ENCODE measurements at regions not wholly inside any gene's neighbourhood (a gene's known extent, or its start where the extent isn't known, plus 50 kb on each side); places are given as distances from the start of the nearest gene placed in this dataset.

DNA sequence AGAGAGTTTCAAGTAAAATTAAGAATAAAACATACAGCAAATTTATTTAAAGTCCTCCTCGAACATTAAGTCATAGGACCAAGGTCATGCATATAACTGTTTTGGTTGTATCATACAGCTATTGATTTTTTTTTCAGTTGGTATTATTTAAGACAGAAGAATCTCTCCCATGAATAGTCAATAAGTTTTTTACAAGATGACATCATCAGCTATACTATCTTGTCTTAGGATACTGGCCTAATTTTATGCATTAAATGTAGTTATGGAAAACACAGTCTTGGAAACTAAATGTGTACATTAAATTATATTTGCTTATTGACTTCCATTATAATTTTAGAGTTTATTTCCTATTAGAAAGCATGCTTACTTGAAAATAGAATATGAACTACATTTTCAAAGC is 755.9 kb downstream of the PCDH19 start:
- DNase-seq (ENCODE audit: low spot score in 2 of 2, unreplicated experiment in 2 of 2): no peak
- H3K4me1 Mint-ChIP-seq: peaks cover 4% of the 10 kb centered on the region
- H3K4me3 Mint-ChIP-seq: no peak overlapping the region
- no peak for TF ChIP-seq CTCF (IDR thresholded peaks at IDR 0.05; ENCODE audit: unreplicated experiment)
- no peaks in the 10 kb centered on the region for H3K27me3 Mint-ChIP-seq (ENCODE audit: low read depth)
- no peaks in the 10 kb centered on the region for H3K36me3 Mint-ChIP-seq
- no peaks in the 10 kb centered on the region for H3K9me3 Mint-ChIP-seq
- no peak overlapping the region for H3K27ac Mint-ChIP-seq

GRCh38 chrX:99653352-99653751 is 756.7 kb downstream of the PCDH19 start:
- H3K4me1 Mint-ChIP-seq: peaks cover 4% of the 10 kb centered on the region
- H3K9me3 Mint-ChIP-seq: no peaks in the 10 kb centered on the region
- no peak overlapping the region for H3K27ac Mint-ChIP-seq
- DNase-seq (ENCODE audit: low spot score in 2 of 2, unreplicated experiment in 2 of 2): no peak
- H3K4me3 Mint-ChIP-seq: no peak overlapping the region
- no peak for TF ChIP-seq CTCF (IDR thresholded peaks at IDR 0.05; ENCODE audit: unreplicated experiment)
- H3K36me3 Mint-ChIP-seq: no peaks in the 10 kb centered on the region
- H3K27me3 Mint-ChIP-seq (ENCODE audit: low read depth): no peaks in the 10 kb centered on the region

GRCh38 chrX:99613041-99613440 is 797.0 kb downstream of the PCDH19 start:
- H3K27me3 Mint-ChIP-seq (ENCODE audit: low read depth): no peaks in the 10 kb centered on the region
- TF ChIP-seq CTCF (IDR thresholded peaks at IDR 0.05; ENCODE audit: unreplicated experiment): no peak

GRCh38 chrX:99603091-99603814 is 806.8 kb downstream of the PCDH19 start:
- TF ChIP-seq CTCF (IDR thresholded peaks at IDR 0.05; ENCODE audit: unreplicated experiment): no peak
- H3K27ac Mint-ChIP-seq: no peak overlapping the region
- no peaks in the 10 kb centered on the region for H3K27me3 Mint-ChIP-seq (ENCODE audit: low read depth)
- no peak for DNase-seq (ENCODE audit: low spot score in 2 of 2, unreplicated experiment in 2 of 2)
- no peaks in the 10 kb centered on the region for H3K36me3 Mint-ChIP-seq
- no peak overlapping the region for H3K4me3 Mint-ChIP-seq
- H3K9me3 Mint-ChIP-seq: no peaks in the 10 kb centered on the region
- no peaks in the 10 kb centered on the region for H3K4me1 Mint-ChIP-seq

More at GRCh38 chrX:99613041-99613440, 797.0 kb downstream of the PCDH19 start:
- Mint-ChIP-seq H3K36me3 (no peaks in the 10 kb centered on the region), H3K4me1 (no peaks in the 10 kb centered on the region), H3K4me3 (no peak overlapping the region), H3K9me3 (peaks cover 2% of the 10 kb centered on the region), H3K27ac (no peak overlapping the region)
- DNase-seq (ENCODE audit: low spot score in 2 of 2, unreplicated experiment in 2 of 2): no peak

- TF ChIP-seq CTCF (IDR thresholded peaks at IDR 0.05; ENCODE audit: unreplicated experiment): no peak
- Mint-ChIP-seq H3K4me1 (no peaks in the 10 kb centered on the region), H3K9me3 (peaks cover under 1% of the 10 kb centered on the region), H3K4me3 (no peak overlapping the region), H3K27ac (no peak overlapping the region), H3K27me3 (ENCODE audit: low read depth) (no peaks in the 10 kb centered on the region), H3K36me3 (no peaks in the 10 kb centered on the region)
- no peak for DNase-seq (ENCODE audit: low spot score in 2 of 2, unreplicated experiment in 2 of 2)
These were observed 808.0 kb downstream of the PCDH19 start for GRCh38 chrX:99602107-99602506.
